NCI-H1930 (cell line): ENCODE measurements at regions not wholly inside any gene's neighbourhood (a gene's known extent, or its start where the extent isn't known, plus 50 kb on each side); places are given as distances from the start of the nearest gene placed in this dataset.

Source experiments
- DNase-seq, 2 experiments: peaks; one replicate each; lab custom pipeline; 2025; lab: John Stamatoyannopoulos, UW

DNA sequence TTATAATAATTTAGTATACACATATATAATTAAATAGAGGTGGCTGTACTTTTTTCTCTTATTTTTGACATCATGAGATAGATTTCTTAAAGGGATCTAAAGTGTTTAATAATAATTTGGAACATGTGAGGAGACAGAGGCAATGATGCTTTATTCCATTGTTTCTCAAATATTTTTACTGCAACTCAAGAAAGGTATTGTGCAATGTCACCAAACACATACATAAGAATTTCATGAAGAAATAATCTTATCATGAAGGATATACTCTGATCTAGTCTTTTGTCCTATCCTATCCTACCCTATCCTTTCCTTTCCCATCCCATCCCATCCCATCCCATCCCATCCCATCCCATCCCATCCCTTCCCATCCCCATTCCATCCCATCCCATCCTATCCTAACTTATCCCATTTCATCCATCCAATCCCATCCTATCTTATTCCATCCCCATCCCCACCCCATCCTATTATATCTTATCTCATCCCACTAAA lies 232.1 kb upstream of the SMIM21 start:
- no peak for DNase-seq

DNA sequence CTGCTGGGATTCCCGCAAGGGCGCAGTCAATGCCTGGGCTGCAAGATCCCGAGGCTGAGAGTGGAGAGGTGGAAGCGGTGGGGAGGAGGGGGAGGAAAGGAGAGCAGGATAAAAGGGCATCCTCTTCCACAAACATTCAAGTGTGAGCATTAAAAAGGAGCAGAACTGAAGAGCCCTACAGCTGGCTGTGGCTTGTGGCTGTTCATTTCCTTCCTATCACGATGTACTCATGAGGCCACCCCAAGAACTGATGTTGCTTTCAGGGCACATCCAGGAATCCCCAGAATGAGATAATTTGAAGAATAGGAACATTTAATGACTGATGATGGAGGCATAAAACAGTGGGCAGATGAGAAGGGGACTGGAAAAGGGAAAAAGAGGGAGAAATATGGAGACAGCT lies 230.8 kb upstream of the SMIM21 start:
- no peak for DNase-seq

DNA sequence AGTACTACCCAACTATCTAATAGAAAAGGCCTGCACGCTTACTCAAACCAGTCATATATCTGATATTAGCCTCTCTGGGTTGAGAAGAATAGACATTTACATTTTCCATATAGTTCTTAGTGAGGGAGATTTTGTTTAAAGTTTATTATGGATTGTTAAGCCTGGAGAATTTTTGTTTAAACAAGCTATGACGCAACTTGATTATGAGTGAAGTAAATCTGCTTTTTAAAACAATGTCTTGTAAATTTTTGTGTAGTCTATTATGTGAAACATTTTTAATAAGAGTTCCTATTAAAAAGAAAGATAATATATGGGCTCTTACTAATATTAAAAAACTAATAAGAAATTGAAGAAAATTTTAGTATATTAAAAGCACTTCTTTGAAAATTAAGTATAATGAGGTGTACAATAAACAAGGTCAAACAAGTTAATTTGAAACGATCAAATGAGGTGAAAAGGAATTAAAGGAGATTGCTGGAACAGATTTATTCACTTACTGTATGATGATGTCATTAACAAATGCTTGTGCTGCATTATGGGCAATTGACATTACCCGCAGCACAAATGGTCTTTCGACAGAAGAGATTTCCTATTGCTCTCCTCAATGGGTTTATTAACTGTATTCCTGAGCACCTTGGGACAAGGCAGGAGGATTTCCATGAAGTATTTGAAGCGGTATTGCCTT lies 229.2 kb upstream of the SMIM21 start:
- no peak for DNase-seq

DNA sequence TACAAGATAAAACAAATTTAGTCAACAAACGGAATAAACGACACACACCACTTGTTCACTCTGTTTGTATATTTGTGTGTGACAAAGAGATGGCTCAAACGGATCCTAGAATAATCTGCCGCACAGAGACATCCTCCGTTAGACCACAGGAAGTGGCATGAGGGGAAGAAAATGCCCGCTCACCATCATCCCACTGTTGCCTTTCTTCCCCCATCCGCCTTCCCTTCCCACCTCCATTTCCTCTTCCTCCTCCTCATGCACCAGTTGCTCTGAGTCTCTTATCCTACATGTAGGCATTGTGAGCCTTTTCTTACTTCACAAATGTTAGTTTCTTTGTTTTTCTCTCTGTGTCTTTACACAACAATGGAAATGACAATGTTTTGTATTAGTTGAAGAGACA lies 228.5 kb upstream of the SMIM21 start:
- DNase-seq = no peak

DNA sequence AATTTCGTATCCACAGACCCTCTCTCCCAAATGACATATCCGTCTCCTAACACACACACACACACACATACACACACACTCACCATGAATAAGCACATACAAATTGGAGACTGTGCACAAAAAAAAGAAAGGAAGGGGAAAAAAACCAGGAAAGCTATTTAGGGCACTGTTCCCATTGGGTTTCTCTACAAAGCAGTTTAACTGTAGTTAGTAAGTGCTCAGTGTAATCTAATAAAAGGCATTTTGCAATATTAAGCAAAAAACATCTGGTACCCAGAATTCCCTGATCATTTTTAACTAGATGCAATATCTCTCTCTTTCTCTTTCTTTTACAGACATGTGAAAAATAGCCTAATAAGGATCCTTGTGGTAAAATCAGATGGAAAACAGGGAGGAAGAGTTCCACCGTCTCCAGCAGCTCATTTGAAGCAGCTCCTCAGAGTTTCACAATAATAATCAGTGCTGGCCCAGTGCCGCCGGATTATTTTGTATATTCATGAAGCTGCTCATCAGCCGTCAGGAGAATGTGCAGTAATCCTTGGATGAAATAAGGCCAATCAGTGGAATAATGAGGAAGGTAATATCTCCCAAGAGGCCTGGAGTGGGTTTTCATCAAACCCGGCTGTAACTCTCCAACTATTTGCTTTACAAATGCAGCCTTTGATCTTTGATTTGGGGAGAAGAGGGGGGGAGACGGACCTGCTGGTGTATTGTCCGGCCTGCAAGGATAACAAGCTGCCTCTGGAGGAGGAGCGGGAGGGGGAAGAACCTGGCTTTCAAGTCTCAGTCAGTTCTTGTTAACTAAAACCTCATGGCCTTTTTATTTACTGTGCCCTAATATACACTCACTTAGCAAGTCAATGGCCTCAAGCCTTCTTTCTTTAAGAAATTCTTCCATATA lies 227.6 kb upstream of the SMIM21 start:
- peak; percentile 6 to 62 for DNase-seq

DNA sequence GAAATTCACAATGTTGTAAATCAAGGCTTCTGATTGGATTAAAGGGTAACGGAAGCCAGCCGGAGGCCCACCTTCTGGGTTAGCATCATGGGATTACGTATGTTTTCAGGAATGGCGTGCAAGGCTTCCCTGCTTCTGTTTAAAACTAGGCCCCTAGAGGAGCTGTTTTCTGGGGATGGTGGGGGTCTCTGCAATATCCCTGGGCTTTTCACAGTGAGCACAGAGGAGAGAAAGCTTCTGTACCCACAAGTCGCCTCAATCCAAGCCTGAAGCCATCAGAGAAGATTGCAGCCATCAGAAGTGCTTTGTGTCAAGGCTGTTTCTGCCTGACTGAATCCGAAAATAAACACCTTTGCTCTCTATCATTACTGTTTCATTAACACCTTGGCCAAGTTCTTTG lies 226.9 kb upstream of the SMIM21 start:
- DNase-seq = no peak

DNA sequence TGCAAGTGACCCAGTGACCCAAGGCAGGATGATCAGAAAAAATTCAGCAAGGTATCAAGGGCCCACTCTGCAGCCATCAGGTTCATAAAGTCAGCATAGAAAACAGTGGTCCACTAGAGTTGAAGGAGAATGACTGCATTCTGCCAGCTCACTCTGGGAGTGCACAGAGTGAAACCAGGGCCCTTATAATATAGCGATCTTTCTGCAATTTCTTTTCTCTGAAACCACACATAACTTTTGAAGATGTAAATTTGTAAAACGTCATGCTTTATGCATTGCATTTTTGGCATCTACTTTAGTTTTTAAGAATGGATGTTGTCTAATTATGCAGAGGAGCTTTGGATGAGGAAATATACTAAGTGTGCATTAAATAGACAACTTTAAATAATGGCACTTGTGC lies 225.0 kb upstream of the SMIM21 start:
- DNase-seq = no peak

DNA sequence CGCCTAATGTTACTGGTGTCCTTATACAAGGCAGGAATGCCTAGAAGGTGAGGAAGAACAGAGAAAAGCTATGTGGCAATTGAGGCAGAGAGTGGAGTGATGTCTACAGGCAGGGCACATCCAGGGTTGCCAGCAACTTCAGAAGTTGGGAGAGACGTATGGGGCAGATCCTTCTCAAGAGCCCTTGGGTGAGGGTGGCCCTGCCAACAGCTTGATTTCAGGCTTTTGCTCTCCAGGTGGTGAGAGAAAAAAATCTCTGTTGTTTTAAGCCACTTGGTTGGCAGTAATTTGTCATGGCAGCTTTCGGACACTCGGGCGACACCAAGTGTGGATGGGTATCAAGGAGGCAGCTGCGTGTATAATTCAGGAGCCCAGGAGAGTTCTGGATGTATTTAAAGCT lies 217.4 kb upstream of the SMIM21 start:
- DNase-seq = no peak

DNA sequence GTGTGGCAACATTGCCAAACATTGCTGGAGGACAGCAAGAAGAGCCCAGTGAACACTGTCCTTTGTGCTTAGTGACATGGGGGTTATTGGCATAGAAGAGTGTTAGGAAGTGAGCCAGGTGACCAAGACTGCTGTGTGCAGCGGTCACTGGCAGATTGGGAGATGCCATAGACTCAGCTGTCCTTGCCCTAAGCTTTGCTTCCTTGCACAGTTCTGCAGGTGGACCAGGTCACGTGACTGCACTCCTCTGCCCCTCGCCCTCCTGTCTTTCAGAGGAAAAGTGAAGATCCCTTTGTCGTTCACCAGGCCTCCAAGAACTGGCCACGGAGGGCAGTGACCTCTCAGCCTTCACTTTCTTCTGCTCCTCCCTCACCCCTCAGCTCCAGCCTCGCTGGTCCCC lies 215.6 kb upstream of the SMIM21 start:
- no peak for DNase-seq

DNA sequence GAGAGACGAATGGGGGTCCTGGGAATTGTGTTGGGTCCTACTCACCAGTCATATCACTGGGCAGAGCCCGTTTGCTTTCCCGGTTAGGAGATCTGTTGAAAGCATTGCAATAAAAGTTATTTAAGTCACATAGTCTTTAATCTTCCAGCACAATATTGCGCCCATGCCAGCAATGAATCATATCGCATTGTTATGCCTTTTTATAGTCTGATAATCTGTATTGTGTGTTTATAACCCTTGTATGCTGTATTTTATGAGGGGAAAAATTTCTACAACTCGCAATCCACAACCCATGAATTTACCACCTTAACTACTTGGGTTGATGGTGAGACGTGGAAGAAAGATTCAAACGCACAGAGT lies 211.9 kb upstream of the SMIM21 start:
- no peak for DNase-seq

DNA sequence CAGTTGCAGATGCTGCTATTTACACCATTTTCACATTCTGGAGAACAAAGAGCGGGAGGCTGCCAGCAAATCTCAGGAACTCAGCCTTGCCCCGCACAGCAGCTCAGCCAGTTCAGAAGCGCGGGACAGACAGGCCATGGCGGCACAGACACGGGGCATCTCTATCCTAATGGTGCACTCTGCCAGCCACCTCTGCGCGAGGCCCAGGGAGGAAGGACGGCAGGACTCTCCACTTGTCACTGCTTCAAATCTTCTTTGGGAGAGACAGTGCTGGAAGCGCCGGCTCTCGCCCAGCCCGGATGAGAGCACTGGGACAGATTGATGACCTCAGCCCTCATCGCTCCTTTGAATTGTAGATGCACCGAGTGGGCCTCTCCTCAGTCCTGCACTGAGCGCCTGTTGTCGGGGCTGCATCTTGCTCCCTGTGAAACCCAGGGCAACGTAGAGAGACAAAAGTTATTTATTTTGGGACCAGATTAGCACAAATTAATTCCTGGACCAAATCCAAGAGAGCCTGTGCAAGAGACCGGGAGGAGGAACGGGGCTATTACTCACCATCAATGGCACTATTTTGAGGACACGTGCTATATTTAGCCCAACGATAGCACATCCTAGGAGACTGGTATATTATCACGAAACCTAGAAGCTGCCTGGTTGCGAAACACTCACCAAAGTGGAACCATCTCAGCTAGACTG lies 211.4 kb upstream of the SMIM21 start:
- DNase-seq = no peak

DNA sequence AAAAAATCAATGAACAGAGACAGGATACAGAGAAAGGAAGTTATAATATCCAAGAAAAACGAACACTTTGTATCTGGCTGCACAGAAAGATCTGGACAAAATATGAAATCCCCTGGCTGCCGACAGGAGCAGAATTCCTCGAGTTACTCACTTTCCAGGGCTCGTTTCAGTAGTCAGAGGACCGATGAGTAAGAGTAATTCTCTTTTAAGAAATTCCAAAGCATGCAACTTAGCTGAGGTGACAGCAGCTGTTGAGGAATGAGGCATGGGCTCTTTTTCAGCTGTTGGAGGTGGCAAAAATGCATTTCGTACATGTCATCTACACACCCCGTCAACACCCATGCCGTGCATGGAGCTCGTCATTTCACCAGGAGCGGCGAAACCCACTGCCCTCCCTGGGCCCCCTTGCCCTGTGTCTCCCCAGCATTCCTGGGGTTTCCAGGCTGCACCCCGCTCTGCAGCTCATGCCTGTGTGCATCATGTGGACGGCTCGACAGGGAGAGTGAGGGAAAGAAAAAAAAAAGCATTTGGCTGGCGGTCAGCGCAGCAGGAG lies 210.8 kb upstream of the SMIM21 start:
- DNase-seq = no peak

DNA sequence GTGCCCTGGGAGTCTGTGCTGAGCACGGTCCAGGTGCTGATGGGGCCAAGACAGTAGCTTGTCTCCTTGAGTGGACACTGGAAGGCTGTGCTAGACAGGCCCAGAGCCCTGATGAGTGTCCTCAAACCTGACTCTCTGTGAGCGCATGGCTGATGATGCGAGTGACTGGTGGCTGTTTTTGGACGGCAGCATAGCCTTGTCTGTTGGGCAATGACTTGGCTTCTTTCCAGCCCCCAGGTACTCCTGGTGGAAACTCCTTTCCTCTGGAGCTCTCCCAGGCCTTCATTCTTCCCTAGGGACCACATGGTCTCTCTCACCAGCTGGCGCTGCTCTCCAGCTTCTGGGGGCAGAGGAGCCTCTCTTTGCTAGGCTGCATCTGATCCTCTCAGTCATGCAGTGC lies 207.6 kb upstream of the SMIM21 start:
- DNase-seq = no peak

DNA sequence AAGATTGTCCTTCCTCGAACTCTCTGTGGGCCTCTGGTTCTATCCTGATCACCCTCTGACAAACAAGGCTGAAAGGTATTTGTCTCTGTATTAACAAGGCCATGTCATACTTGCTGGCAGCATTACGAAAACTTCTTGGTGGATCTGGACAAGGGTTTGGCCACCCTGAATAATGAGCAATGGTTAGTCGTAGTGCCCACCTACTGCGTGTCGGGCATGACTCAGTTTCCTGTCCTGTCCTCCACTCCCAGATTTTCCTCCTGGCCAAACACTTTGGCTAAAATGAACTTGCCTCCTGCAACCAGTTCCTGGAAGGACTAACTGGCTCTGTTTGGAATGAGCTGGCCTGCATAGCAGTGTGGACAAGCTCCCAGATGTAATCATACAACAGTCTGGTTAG lies 198.5 kb upstream of the SMIM21 start:
- DNase-seq = no peak

DNA sequence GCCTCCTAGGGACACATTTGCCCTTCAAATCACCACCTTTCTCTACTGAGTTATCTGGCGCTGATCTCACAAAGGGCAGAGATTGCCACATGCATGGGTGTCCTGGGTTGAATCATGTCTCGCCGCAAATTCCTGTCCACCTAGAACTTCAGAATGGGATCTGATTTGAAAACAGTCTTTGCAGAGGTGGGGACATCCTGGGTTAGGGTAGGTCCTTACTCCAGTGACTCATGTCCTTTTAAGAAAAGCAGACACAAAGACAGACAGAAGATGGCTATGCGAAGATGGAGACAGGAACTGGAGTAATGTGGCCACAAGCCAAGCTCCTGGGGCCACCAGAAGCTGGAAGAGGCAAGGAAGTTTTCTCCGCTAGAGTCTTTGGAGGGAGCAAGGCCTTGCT lies 197.4 kb upstream of the SMIM21 start:
- no peak for DNase-seq

DNA sequence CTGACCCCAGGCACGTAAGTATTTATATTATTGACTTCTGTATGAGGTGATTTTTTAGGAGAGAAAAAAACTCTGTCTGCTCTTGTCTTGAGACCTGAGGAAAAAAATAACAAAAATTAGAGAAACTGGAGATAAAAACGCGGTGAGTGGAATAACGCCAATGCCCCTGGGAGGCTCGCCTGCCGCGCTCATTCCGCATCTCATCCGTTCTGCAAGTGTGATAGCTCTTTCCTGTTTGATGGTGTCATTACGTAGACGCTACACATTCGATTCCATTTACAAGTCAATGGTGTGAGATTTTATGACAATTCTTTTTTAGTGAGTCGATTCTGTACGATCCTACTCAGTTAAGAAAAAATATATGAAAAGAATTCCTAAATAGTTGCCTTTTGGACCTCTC lies 194.3 kb upstream of the SMIM21 start:
- no peak for DNase-seq

DNA sequence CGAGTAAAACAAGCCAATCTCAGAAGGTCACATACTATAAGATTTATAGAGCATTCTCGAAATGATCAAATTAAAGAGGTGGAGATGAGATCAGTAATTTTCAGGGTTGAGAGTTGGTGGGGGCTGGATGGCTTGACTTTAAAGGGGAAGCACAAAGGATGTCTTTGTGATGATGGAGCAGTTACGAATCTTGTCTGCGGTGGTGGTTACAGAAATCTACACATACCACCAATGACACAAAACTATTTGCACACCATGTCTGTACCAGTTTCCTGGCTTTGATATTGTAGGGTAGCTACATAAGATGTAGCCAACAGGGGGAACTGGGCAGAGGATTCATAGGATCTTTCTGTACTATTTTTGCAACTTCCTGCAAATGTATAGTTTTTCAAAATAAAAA lies 190.6 kb upstream of the SMIM21 start:
- DNase-seq = no peak

DNA sequence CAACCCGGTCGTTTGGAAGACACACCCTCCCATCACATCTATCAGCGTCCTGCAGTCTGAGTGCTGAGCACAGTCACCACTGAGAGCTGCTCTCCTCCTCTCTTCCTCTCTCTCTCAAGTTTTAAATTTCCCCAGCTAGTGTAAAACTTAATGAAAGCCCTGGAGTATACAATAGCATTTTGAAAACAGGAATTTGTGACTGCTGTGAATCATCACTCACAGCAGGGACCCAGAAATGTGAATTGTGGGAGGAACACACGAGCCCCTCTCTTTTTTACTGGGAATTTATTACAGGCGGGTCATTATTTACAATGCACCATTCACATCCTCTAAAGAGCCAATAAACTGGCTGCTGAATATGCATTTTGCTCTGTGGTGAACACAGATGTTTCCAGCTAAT lies 185.0 kb upstream of the SMIM21 start:
- DNase-seq = no peak

DNA sequence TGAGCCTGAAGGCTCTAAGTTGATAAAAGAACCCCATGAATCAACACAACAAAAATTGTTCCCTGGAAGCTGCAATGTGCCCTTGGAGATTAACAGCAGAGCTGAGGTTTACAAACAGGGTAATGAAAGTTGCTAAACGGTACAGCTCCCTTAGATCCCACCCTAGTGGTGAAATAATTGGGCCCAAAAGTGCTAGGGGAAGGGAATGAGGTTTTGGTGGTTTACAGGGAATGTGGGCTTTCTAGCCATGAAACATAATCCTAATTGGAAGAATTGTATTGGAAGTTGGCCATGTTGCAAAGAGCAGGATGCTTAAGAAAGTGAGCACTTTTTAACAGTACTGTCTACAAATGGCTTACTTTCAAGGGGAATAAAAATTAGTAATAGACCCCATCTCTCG lies 180.2 kb upstream of the SMIM21 start:
- no peak for DNase-seq

DNA sequence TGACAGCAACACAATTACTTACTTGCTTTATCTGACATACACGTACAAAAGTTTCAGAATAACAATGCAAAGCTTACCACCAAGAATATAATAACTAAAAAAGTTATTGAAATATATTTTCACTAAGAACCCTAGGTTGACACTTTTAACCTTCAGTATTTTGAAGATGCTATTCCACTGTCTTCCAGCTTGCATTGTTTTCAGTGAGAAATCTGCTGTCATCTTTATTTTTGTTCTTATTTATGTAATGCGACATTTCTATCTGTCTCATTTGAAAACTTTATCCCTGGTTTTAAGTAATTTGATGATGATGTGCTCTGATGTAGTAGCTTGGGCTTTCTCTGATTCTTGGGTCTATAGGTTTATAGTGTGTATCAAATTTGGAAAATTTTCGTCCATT lies 165.0 kb upstream of the SMIM21 start:
- DNase-seq = no peak

DNA sequence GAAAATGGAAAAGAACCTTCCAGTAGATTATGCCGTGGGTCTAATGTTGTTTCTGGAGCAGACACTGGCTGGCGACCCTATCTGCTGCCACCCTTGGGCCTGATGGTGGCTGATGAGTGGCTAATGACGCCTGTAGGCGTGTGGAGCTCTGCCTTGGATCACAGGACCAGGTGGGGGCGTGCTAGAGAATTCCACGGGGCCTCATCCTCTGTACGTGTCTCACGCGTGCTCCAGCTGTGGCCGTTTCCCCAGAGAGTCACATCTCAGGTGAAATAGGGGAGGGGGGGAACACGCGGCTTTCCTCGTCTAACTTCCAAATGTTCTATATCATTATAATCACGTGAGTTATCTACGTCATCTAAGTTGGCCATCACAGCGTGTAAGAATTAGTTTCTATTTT lies 160.9 kb upstream of the SMIM21 start:
- no peak for DNase-seq

DNA sequence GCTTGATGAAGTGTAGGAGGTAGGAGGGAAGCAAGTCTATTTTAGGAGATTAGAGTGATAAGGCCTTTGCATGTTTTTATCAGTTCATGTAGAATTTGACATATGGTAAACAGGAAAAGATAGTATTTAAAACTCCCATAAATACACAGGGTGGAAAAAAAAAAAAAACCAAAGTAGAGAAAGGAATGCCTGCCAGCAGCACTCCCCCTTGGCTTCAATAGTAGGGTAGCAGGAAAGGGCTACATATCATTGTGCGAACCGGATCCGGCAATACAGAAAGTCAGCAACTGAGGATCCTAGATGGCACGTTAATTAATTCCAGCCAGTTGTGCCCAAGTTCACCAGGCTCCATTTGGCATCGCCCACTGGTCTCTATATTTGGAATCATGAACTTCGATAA lies 159.6 kb upstream of the SMIM21 start:
- no peak for DNase-seq
